ENCODE measurements at regions not wholly inside any gene's neighbourhood (a gene's known extent, or its start where the extent isn't known, plus 50 kb on each side); places are given as distances from the start of the nearest gene placed in this dataset.

DNA sequence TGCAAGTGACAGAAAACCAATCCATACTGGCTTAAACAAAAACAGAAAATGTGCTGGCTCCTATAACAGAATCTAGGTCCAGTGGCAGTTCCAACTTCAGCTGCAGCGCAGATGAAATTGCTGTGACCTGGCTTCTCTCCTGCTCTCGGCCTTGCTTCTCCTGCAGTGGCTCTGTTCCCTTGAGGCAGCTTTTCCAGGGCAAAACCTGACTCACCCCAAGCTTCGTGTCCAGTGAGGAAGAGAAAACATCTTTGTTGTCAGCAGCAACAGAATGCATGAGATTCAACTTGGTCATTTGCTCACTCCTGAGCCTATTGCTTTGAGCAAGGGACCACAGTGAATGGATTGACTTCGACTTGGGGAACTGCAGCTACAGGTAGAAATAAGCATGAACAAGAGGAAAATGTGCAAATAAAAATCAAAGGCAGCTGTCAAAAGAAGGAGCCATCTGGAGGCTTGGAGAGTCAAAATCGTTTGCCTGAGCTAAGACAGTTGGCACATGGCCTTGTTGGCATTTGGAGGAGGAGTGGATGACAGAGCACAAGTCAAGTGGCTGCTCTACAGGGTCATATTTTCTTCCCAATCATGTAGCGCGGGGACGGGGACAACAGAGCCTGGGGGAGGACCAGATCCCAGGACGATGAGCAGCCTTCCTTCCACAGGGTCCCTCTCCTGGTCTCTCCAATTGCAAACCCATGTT, 523.4 kb downstream of the FGF9 start:
- no peak overlapping the region for H3K27ac ChIP-seq (ENCODE audit: low read depth, low read length)
- H3K4me3 ChIP-seq (ENCODE audit: low read depth, low read length) = no peak overlapping the region
- DNase-seq (ENCODE audit: low read depth, low spot score) = no peak
- no peaks in the 10 kb centered on the region for H3K9me3 ChIP-seq (ENCODE audit: control insufficient read depth, insufficient read depth, low read length)
- CTCF ChIA-PET = no interaction called here
- H3K27me3 ChIP-seq (ENCODE audit: control insufficient read depth, insufficient read depth, low read length) = peaks cover 2% of the 10 kb centered on the region
- POLR2A ChIA-PET = no interaction called here
- TF ChIP-seq CTCF (IDR thresholded peaks at IDR 0.05; ENCODE audit: low read depth, low read length) = no peak

DNA sequence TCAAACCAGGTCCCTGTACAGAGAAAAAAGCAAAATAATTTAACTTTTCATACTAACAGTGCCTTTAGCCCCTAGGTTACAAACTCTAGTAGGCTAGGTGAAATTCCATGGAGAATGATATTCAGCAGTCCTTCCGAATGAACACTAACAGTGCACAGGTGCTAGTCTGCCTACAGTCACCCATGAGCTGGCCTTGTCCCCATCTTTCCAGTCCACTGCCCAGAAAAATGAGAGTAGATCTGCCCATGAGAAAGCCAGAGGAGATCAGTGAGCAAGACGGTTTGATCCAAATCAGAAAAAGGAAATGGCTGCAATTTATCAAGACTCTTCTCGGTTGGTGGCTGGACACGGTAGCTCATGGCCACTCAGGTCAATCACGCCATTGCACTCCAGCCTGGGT, 524.9 kb downstream of the FGF9 start:
- Histone ChIP-seq H3K27ac (ENCODE audit: low read depth, low read length) (no peak overlapping the region), H3K9me3 (ENCODE audit: control insufficient read depth, insufficient read depth, low read length) (no peaks in the 10 kb centered on the region), H3K27me3 (ENCODE audit: control insufficient read depth, insufficient read depth, low read length) (peaks cover 2% of the 10 kb centered on the region), H3K4me3 (ENCODE audit: low read depth, low read length) (no peak overlapping the region)
- TF ChIP-seq CTCF (IDR thresholded peaks at IDR 0.05; ENCODE audit: low read depth, low read length) = no peak
- ChIA-PET CTCF (no interaction called here), POLR2A (no interaction called here)
- DNase-seq (ENCODE audit: low read depth, low spot score) = no peak

GRCh38 chr13:22196777-22197176, 525.9 kb downstream of the FGF9 start:
- no peak for DNase-seq (ENCODE audit: low read depth, low spot score)
- peaks cover 2% of the 10 kb centered on the region for H3K27me3 ChIP-seq (ENCODE audit: control insufficient read depth, insufficient read depth, low read length)
- H3K9me3 ChIP-seq (ENCODE audit: control insufficient read depth, insufficient read depth, low read length) = no peaks in the 10 kb centered on the region
- no peak overlapping the region for H3K27ac ChIP-seq (ENCODE audit: low read depth, low read length)
- ChIA-PET CTCF (no interaction called here), POLR2A (no interaction called here)
- no peak overlapping the region for H3K4me3 ChIP-seq (ENCODE audit: low read depth, low read length)
- no peak for TF ChIP-seq CTCF (IDR thresholded peaks at IDR 0.05; ENCODE audit: low read depth, low read length)

DNA sequence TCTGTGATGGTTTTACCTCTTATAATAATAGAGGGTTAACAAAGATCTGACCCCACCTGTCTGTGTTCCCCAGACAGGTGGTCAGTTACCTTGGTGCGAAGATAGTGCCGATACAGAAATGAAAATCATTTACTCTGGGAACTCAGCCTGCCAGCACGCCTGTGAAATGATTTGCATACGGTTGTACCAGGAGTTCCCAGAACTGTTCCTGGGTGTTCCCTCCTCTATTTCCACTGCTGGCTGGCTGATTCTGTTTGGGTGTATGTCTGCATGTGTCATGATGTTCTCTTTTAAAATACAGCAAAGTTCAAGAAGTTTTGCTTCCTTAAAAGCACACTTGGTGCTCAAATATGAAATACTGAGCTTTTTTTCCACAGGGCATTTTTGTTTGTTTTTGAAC, 527.1 kb downstream of the FGF9 start:
- POLR2A ChIA-PET = interaction anchor here (0.7 kb wide), 1 partner anchor 396 kb away, joined by 3 read pairs; no protein-coding TSS in a partner anchor
- TF ChIP-seq CTCF (IDR thresholded peaks at IDR 0.05; ENCODE audit: low read depth, low read length) = no peak
- CTCF ChIA-PET = no interaction called here
- no peaks in the 10 kb centered on the region for H3K9me3 ChIP-seq (ENCODE audit: control insufficient read depth, insufficient read depth, low read length)
- no peak overlapping the region for H3K27ac ChIP-seq (ENCODE audit: low read depth, low read length)
- H3K4me3 ChIP-seq (ENCODE audit: low read depth, low read length) = no peak overlapping the region
- no peak for DNase-seq (ENCODE audit: low read depth, low spot score)
- peaks cover 2% of the 10 kb centered on the region for H3K27me3 ChIP-seq (ENCODE audit: control insufficient read depth, insufficient read depth, low read length)

GRCh38 chr13:22198641-22199217, 527.9 kb downstream of the FGF9 start:
- no peak overlapping the region for H3K4me3 ChIP-seq (ENCODE audit: low read depth, low read length)
- H3K27me3 ChIP-seq (ENCODE audit: control insufficient read depth, insufficient read depth, low read length) = no peaks in the 10 kb centered on the region
- ChIA-PET POLR2A (no interaction called here), CTCF (no interaction called here)
- H3K27ac ChIP-seq (ENCODE audit: low read depth, low read length) = no peak overlapping the region
- no peaks in the 10 kb centered on the region for H3K9me3 ChIP-seq (ENCODE audit: control insufficient read depth, insufficient read depth, low read length)
- TF ChIP-seq CTCF (IDR thresholded peaks at IDR 0.05; ENCODE audit: low read depth, low read length) = no peak
- no peak for DNase-seq (ENCODE audit: low read depth, low spot score)

Data from AG04450 (cell line).